Breast epithelium (tissue), 3 donors: ENCODE measurements at regions not wholly inside any gene's neighbourhood (a gene's known extent, or its start where the extent isn't known, plus 50 kb on each side); places are given as distances from the start of the nearest gene placed in this dataset.

ENCODE experiments used
- POLR2A ChIP-seq: fragments of 450-650 bp; IDR thresholded peaks from one replicate; pipeline ENCODE4 v1.6.1; 2016; ENCODE audit warnings: antibody characterized with exemption, mild to moderate bottlenecking, moderate library complexity
- POLR2AphosphoS5 ChIP-seq, 3 donors: sonication (generic); formaldehyde crosslinking; IDR thresholded peaks; one replicate each; pipeline ENCODE4 v1.6.1; 2017; ENCODE audit warnings: antibody characterized with exemption in 3 of 3
- TF ChIP-seq, protein P1 (sequence below), 3 donors: fragments of 450-650 bp; IDR thresholded peaks; one replicate each; pipeline ENCODE4 v1.5.1; 2016 to 2017; ENCODE audit warnings: antibody characterized with exemption in 3 of 3, mild to moderate bottlenecking in 3 of 3, moderate library complexity in 3 of 3

DNA sequence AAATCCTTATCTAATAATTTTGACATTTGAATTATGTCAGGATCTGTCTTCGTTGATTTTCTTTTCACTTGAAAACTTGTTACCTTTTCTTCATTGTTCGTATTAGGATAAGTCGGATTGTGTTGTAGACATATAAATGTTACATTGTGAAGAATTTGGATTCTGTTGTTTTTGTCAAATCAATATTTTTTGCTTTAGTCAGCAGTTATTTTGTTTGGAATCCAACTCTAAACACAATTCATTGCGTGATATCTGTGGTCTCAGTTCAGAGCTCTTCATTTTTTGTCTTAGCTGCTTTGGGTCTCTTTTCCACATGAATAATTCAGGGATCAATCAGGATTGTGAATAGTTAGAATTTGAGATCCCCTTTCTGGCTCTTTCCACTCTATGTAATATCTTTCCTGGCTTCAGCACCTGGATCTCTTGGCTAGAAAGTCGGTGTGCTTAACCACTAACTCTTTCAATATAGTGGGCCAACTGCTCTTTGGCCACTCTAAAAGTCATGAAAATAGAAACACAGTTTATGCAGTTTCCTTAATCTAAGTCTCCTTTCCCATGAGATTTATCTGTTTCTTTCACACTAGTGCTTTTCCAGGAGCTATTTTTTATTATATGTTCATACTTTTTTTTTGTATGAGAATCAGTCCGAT, 2494.2 kb upstream of the PCDH20 start:
- TF ChIP-seq, protein P1, sequence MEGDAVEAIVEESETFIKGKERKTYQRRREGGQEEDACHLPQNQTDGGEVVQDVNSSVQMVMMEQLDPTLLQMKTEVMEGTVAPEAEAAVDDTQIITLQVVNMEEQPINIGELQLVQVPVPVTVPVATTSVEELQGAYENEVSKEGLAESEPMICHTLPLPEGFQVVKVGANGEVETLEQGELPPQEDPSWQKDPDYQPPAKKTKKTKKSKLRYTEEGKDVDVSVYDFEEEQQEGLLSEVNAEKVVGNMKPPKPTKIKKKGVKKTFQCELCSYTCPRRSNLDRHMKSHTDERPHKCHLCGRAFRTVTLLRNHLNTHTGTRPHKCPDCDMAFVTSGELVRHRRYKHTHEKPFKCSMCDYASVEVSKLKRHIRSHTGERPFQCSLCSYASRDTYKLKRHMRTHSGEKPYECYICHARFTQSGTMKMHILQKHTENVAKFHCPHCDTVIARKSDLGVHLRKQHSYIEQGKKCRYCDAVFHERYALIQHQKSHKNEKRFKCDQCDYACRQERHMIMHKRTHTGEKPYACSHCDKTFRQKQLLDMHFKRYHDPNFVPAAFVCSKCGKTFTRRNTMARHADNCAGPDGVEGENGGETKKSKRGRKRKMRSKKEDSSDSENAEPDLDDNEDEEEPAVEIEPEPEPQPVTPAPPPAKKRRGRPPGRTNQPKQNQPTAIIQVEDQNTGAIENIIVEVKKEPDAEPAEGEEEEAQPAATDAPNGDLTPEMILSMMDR (IDR thresholded peaks at IDR 0.05): no peak
- TF ChIP-seq POLR2A: no peak
- TF ChIP-seq POLR2AphosphoS5 (IDR thresholded peaks at IDR 0.05): no peak
